ENCODE measurements at regions not wholly inside any gene's neighbourhood (a gene's known extent, or its start where the extent isn't known, plus 50 kb on each side); places are given as distances from the start of the nearest gene placed in this dataset.
"Not testable (repeated sequence)": the region's sequence is repeated elsewhere in the genome, so short reads cannot be mapped to it uniquely, and the experiment has no call there.

DNA sequence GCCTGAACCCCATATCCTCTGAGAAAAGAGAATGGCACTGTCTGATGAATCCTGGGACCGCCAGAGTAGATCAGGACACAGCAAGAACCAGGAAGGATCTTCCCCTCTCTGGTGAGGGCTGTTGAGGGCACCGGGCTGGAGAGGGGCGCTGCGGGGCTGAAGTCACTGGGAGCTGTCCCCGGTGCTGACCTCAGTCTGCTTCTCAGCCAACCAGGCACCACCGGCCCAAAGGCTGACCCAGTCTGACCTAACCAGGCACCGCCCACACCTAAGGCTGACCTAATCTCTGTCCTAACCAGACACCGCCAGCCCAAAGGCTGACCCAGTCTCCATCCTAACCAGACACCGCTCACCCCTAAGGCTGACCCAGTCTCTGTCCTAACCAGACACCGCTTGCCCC, 82.8 kb downstream of the CPZ start:
- intact Hi-C loops (cut with DNase I), result no loop called here
- Histone ChIP-seq H3K27ac (no peak overlapping the region), H3K9me3 (no peaks in the 10 kb centered on the region), H3K4me3 (no peak overlapping the region), H3K27me3 (no peaks in the 10 kb centered on the region), H3K4me1 (no peaks in the 10 kb centered on the region), H3K36me3 (no peaks in the 10 kb centered on the region)
- 22% methylated on average over 6 of the region's 10 CpGs for WGBS (ENCODE audit: insufficient coverage, low coverage, low lambda C conversion rate, missing lambda C conversion rate)
- TF ChIP-seq CTCF (IDR thresholded peaks at IDR 0.05) (no peak), POLR2A (IDR thresholded peaks at IDR 0.05) (no peak)
- peak; percentile 16 to 50 (median 46) for ATAC-seq
- no peak for DNase-seq

GRCh38 chr4:8674311-8674885, 81.8 kb downstream of the CPZ start:
- no peaks in the 10 kb centered on the region for H3K4me1 ChIP-seq
- TF ChIP-seq CTCF (IDR thresholded peaks at IDR 0.05), result no peak
- TF ChIP-seq POLR2A (IDR thresholded peaks at IDR 0.05), result no peak
- H3K27me3 ChIP-seq, result no peaks in the 10 kb centered on the region
- intact Hi-C loops (cut with DNase I), result no loop called here
- DNase-seq (no peak), ATAC-seq (no peak)
- WGBS (ENCODE audit: insufficient coverage, low coverage, low lambda C conversion rate, missing lambda C conversion rate), result 71% methylated on average over 10 of the region's 16 CpGs
- H3K4me3 ChIP-seq, result no peak overlapping the region
- no peaks in the 10 kb centered on the region for H3K36me3 ChIP-seq
- H3K27ac ChIP-seq, result no peak overlapping the region
- no peaks in the 10 kb centered on the region for H3K9me3 ChIP-seq

DNA sequence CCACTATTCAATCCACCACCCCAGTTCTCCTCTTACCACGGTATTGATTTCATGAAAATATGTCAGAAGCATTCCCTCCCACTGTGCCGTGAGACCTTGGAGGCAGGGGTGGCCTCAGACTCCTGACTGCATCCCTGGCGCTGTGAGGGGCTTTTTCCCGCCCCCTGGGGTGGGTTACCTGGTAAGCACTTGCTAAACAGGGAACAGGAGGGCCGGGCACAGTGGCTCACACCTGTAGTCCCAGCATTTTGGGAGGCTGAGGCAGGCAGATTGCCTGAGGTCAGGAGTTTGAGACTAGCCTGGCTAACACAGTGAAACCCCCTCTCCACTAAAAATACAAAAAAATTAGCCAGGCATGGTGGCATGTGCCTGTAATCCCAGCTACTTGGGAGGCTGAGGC, 80.5 kb downstream of the CPZ start:
- H3K9me3 ChIP-seq; intact Hi-C loops (cut with DNase I); DNase-seq; H3K27me3 ChIP-seq; H3K4me3 ChIP-seq; H3K4me1 ChIP-seq; H3K36me3 ChIP-seq; H3K27ac ChIP-seq; ATAC-seq: not testable (repeated sequence)
- 45% methylated on average over 5 of the region's 5 CpGs for WGBS (ENCODE audit: insufficient coverage, low coverage, low lambda C conversion rate, missing lambda C conversion rate)

GRCh38 chr4:8672486-8672885, 79.9 kb downstream of the CPZ start:
- 30% methylated on average over 2 of the region's 9 CpGs for WGBS (ENCODE audit: insufficient coverage, low coverage, low lambda C conversion rate, missing lambda C conversion rate)
- H3K4me3 ChIP-seq, result no peak overlapping the region
- H3K4me1 ChIP-seq, result no peaks in the 10 kb centered on the region
- intact Hi-C loops (cut with DNase I), result no loop called here
- no peaks in the 10 kb centered on the region for H3K36me3 ChIP-seq
- ATAC-seq (no peak), DNase-seq (no peak)
- H3K27me3 ChIP-seq, result no peaks in the 10 kb centered on the region
- H3K27ac ChIP-seq, result no peak overlapping the region
- TF ChIP-seq CTCF (IDR thresholded peaks at IDR 0.05), result no peak
- TF ChIP-seq POLR2A (IDR thresholded peaks at IDR 0.05), result no peak
- no peaks in the 10 kb centered on the region for H3K9me3 ChIP-seq

DNA sequence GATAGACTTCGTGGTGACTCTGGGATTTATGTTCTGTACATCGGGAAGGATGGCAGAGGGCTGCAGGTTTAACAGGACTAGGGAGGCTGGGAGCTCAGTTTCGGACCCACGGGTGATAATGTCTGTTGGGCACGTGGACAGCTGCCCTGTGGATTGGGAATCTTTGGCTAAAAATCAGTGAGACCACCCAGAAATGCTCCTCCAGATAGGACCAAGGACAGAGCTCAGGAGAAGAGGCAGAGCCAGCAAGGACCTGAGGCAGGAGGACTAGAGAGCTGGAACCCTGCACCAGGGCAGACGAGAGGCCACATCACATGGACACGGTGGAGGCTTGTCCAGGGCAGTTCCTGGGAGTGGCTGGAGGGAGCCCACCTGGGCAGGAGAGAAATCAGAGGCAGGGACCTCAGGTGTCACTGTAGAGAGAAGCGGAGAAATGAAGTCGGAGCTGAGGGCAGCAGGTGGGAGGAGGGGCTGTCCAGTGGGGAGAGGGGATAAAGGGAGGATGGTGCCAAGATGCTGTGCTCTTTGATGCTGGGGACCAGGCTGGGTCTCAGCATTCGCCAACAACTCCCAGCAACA, 79.2 kb downstream of the CPZ start:
- no peaks in the 10 kb centered on the region for H3K27me3 ChIP-seq
- no peak for TF ChIP-seq POLR2A (IDR thresholded peaks at IDR 0.05)
- no peaks in the 10 kb centered on the region for H3K4me1 ChIP-seq
- H3K36me3 ChIP-seq, result no peaks in the 10 kb centered on the region
- 35% methylated on average over 7 of the region's 10 CpGs for WGBS (ENCODE audit: insufficient coverage, low coverage, low lambda C conversion rate, missing lambda C conversion rate)
- no peak overlapping the region for H3K4me3 ChIP-seq
- peak in 1 of 3 donors; percentile 27 for DNase-seq
- H3K27ac ChIP-seq, result no peak overlapping the region
- ATAC-seq, result peak in 1 of 4 donors; percentile 26
- no peaks in the 10 kb centered on the region for H3K9me3 ChIP-seq
- intact Hi-C loops (cut with DNase I), result no loop called here

Data from right lobe of liver (tissue), 6 donors.